AG04450 (cell line): ENCODE measurements at regions not wholly inside any gene's neighbourhood (a gene's known extent, or its start where the extent isn't known, plus 50 kb on each side); places are given as distances from the start of the nearest gene placed in this dataset.

Experiments used
- CTCF ChIA-PET: fragments of 300-600, 350-600 bp; formaldehyde crosslinking; extraction: SDS; loops from one replicate; lab custom pipeline; 2022; ENCODE audit warnings: antibody characterized with exemption, inconsistent platforms; lab: Charles Lee
- POLR2A ChIA-PET: fragments of 350-600 bp; formaldehyde crosslinking; extraction: SDS; loops from one replicate; lab custom pipeline; 2021; ENCODE audit warnings: antibody characterized with exemption, inconsistent platforms; lab: Yijun Ruan, JAX
- DNase-seq: peaks from one replicate; pipeline ENCODE4 v3.0.0-alpha.2; 2011; ENCODE audit warnings: low read depth, low spot score
- H3K27ac ChIP-seq: one replicate; pipeline ENCODE4 v1.5.1; 2012; ENCODE audit warnings: low read depth, low read length, control low read depth
- H3K27me3 ChIP-seq: one replicate; pipeline ENCODE4 v1.6.0; 2012; ENCODE audit warnings: low read length; ENCODE audit not compliant: control insufficient read depth, insufficient read depth
- H3K4me3 ChIP-seq: 2 replicates; pipeline ENCODE4 v1.5.1; 2011; ENCODE audit warnings: mild to moderate bottlenecking, low read depth, low read length, control low read depth
- H3K9me3 ChIP-seq: 2 replicates; pipeline ENCODE4 v1.5.1; 2012; ENCODE audit warnings: low read length; ENCODE audit not compliant: control insufficient read depth, insufficient read depth
- CTCF ChIP-seq: IDR thresholded peaks from 2 replicates; pipeline ENCODE4 v1.5.1; 2011; ENCODE audit warnings: low read depth, low read length, control low read depth, inconsistent platforms

- no peak for TF ChIP-seq CTCF
- DNase-seq: no peak
- H3K27ac ChIP-seq: no peak overlapping the region
- CTCF ChIA-PET: no interaction called here
- no peaks in the 10 kb centered on the region for H3K27me3 ChIP-seq
- no peaks in the 10 kb centered on the region for H3K9me3 ChIP-seq
- POLR2A ChIA-PET: no interaction called here
- H3K4me3 ChIP-seq: no peak overlapping the region
Observed at GRCh38 chr17:12507026-12507595, 158.6 kb upstream of the MYOCD start.

GRCh38 chr17:12509801-12510200, 155.9 kb upstream of the MYOCD start:
- H3K4me3 ChIP-seq: no peak overlapping the region
- H3K9me3 ChIP-seq: no peaks in the 10 kb centered on the region
- CTCF ChIA-PET: interaction anchor here (0.6 to 3.6 kb wide), 2 partner anchors 28 to 36 kb away, joined by 3 to 13 read pairs; no protein-coding TSS in a partner anchor
- H3K27ac ChIP-seq: no peak overlapping the region
- no peak for TF ChIP-seq CTCF
- POLR2A ChIA-PET: interaction anchor here (1.9 kb wide), 1 partner anchor 13 kb away, joined by 8 read pairs; no protein-coding TSS in a partner anchor
- no peaks in the 10 kb centered on the region for H3K27me3 ChIP-seq
- no peak for DNase-seq

GRCh38 chr17:12510535-12510934, 155.2 kb upstream of the MYOCD start:
- no peaks in the 10 kb centered on the region for H3K9me3 ChIP-seq
- CTCF ChIA-PET: interaction anchor here (1.3 to 3.6 kb wide), 2 partner anchors 28 to 35 kb away, joined by 4 to 13 read pairs; no protein-coding TSS in a partner anchor
- H3K27me3 ChIP-seq: no peaks in the 10 kb centered on the region
- H3K4me3 ChIP-seq: no peak overlapping the region
- no peak for TF ChIP-seq CTCF
- DNase-seq: peak; percentile 23
- peak overlapping the region; percentile 47 for H3K27ac ChIP-seq
- POLR2A ChIA-PET: interaction anchor here (0.5 to 1.9 kb wide), 5 partner anchors 10 to 144 kb away, joined by 4 to 8 read pairs (median 5); no protein-coding TSS in a partner anchor

GRCh38 chr17:12512694-12513355, 152.9 kb upstream of the MYOCD start:
- Histone ChIP-seq H3K4me3 (no peak overlapping the region), H3K9me3 (no peaks in the 10 kb centered on the region), H3K27me3 (no peaks in the 10 kb centered on the region), H3K27ac (peak overlapping the region; percentile 34)
- CTCF ChIA-PET: interaction anchor here (1.1 kb wide), 1 partner anchor 33 kb away, joined by 9 read pairs; no protein-coding TSS in a partner anchor
- no peak for TF ChIP-seq CTCF
- no peak for DNase-seq
- POLR2A ChIA-PET: no interaction called here

GRCh38 chr17:12514596-12514995, 151.1 kb upstream of the MYOCD start:
- ChIA-PET POLR2A (no interaction called here), CTCF (interaction anchor here (3.2 kb wide), 1 partner anchor 31 kb away, joined by 18 read pairs; no protein-coding TSS in a partner anchor)
- H3K27me3 ChIP-seq: no peaks in the 10 kb centered on the region
- no peak for TF ChIP-seq CTCF
- H3K27ac ChIP-seq: no peak overlapping the region
- H3K4me3 ChIP-seq: no peak overlapping the region
- no peak for DNase-seq
- no peaks in the 10 kb centered on the region for H3K9me3 ChIP-seq
